K562 (cell line): ENCODE measurements at regions not wholly inside any gene's neighbourhood (a gene's known extent, or its start where the extent isn't known, plus 50 kb on each side); places are given as distances from the start of the nearest gene placed in this dataset.

Experiments used
- ATAC-seq: fragments of 200-7000 bp; cut with Tn5 transposase; 3 replicates; pipeline ENCODE4 v1.9.1; 2020; ENCODE audit warnings: moderate library complexity
- BruUV-seq: library from RNA; stranded (reverse); fragments of 400-500 nt; replicated peaks from 2 replicates; lab custom pipeline; 2021; lab: Mats Ljungman, UMichigan
- CTCF ChIA-PET: fragments of 300-600 bp; formaldehyde crosslinking; extraction: SDS; loops from one replicate; lab custom pipeline; 2021; ENCODE audit warnings: low intra/inter-chr PET ratio; lab: Yijun Ruan, JAX
- POLR2A ChIA-PET: fragments of 300-600, 350-650 bp; sonication (Branson Sonifier 250); formaldehyde crosslinking; extraction: SDS; loops from one replicate; lab custom pipeline; 2021; ENCODE audit warnings: antibody characterized with exemption, inconsistent platforms; lab: Yijun Ruan, JAX
- DNase-seq, 4 experiments: peaks; one replicate each; pipeline versions ENCODE4 v3.0.0 to v3.0.0-alpha.2; 2011 to 2018; ENCODE audit warnings: low spot score in 3 of 4, mixed read lengths in 3 of 4; ENCODE audit errors: extremely low read depth in 1 of 4
- FAIRE-seq: peaks from 2 replicates; lab custom pipeline; 2011; peaks lifted over from hg19 to GRCh38; lab: Jason Lieb, UNC
- H2AFZ ChIP-seq: 2 replicates; pipeline ENCODE4 v1.6.0; 2011; ENCODE audit warnings: low read depth, low read length, control low read depth, inconsistent platforms
- H3K27ac ChIP-seq: fragments of 200-600 bp; 3 replicates; pipeline ENCODE4 v1.8.0; 2011; ENCODE audit warnings: low read depth, mild to moderate bottlenecking, control low read depth, inconsistent platforms, low read length, moderate library complexity, mixed read lengths; ENCODE audit errors: extremely low read depth
- H3K27me3 ChIP-seq, 2 experiments: fragments of 300-600 bp in 1 of 2; 2 replicates in 1 of 2; 3 replicates in 1 of 2; pipeline versions ENCODE4 v1.6.0 to v1.8.0; 2011; ENCODE audit warnings: inconsistent platforms in 2 of 2, low read length in 2 of 2, mild to moderate bottlenecking in 1 of 2, mixed read lengths in 1 of 2, moderate library complexity in 1 of 2; ENCODE audit not compliant: control insufficient read depth in 2 of 2, insufficient read depth in 2 of 2
- H3K36me3 ChIP-seq: fragments of 300-600 bp; 3 replicates; pipeline ENCODE4 v1.8.0; 2011; ENCODE audit warnings: mild to moderate bottlenecking, low read length, inconsistent platforms; ENCODE audit not compliant: control insufficient read depth, insufficient read depth
- H3K4me1 ChIP-seq, 2 experiments: fragments of 200-600 bp in 1 of 2; replicated peaks in 1 of 2; 2 replicates in 1 of 2; 3 replicates in 1 of 2; pipeline versions ENCODE4 v1.5.1 to v1.8.0; 2011; ENCODE audit warnings: inconsistent platforms in 2 of 2, low read length in 2 of 2, mild to moderate bottlenecking in 1 of 2, mixed read lengths in 1 of 2, moderate library complexity in 1 of 2; ENCODE audit not compliant: control insufficient read depth in 2 of 2, insufficient read depth in 2 of 2
- H3K4me2 ChIP-seq: 2 replicates; pipeline ENCODE4 v1.6.1; 2011; ENCODE audit warnings: low read length, control low read depth, inconsistent platforms, mixed read lengths; ENCODE audit not compliant: insufficient read depth
- H3K4me3 ChIP-seq: fragments of 200-600 bp; sonication (generic), shearing (Covaris generic); 2 replicates; pipeline ENCODE4 v1.5.1; 2016; ENCODE audit warnings: control low read depth, inconsistent platforms
- H3K79me2 ChIP-seq: fragments of 200-600 bp; 3 replicates; pipeline ENCODE4 v1.8.0; 2011; ENCODE audit warnings: low read length, inconsistent platforms; ENCODE audit not compliant: control insufficient read depth, insufficient read depth
- H3K9ac ChIP-seq, 2 experiments: 2 replicates each; pipeline versions ENCODE4 v1.6.0 to v1.6.1; 2011; ENCODE audit warnings: low read depth in 2 of 2, low read length in 2 of 2, control low read depth in 1 of 2, inconsistent platforms in 1 of 2, mild to moderate bottlenecking in 1 of 2, mixed read lengths in 1 of 2; ENCODE audit not compliant: insufficient read depth in 1 of 2
- H3K9me1 ChIP-seq: one replicate; pipeline ENCODE4 v1.6.0; 2011; ENCODE audit warnings: inconsistent platforms, mild to moderate bottlenecking, low read length, moderate library complexity; ENCODE audit not compliant: control insufficient read depth, insufficient read depth
- H3K9me3 ChIP-seq: replicated peaks from 2 replicates; pipeline ENCODE4 v1.5.1; 2011; ENCODE audit warnings: low read depth, low read length, inconsistent platforms; ENCODE audit not compliant: control insufficient read depth, insufficient read depth
- H4K20me1 ChIP-seq: replicated peaks from 2 replicates; pipeline ENCODE4 v1.6.1; 2011; ENCODE audit warnings: low read length, inconsistent platforms, mixed read lengths; ENCODE audit not compliant: control insufficient read depth, insufficient read depth
- BRD9 ChIP-seq: fragments of 450-650 bp; IDR thresholded peaks from 2 replicates; pipeline ENCODE4 v1.6.1; 2018; ENCODE audit warnings: low read depth; ENCODE audit not compliant: partially characterized antibody
- CCNT2 ChIP-seq: IDR thresholded peaks from 2 replicates; pipeline ENCODE4 v1.6.1; 2011; ENCODE audit warnings: borderline replicate concordance, low read depth, mild to moderate bottlenecking, moderate library complexity, mixed read lengths, low read length; ENCODE audit not compliant: insufficient read length; ENCODE audit errors: extremely low read depth
- ELF2 ChIP-seq: fragments of 250-450 bp; sonication (Bioruptor Pico); IDR thresholded peaks from 2 replicates; pipeline ENCODE4 v1.5.0; 2021; ENCODE audit warnings: mild to moderate bottlenecking
- FOXP1 ChIP-seq: sonication (generic); formaldehyde crosslinking; IDR thresholded peaks from 2 replicates; pipeline ENCODE4 v1.8.0; 2022; ENCODE audit warnings: mild to moderate bottlenecking, missing genetic modification reagents
- JUNB ChIP-seq: fragments of 450-650 bp; formaldehyde crosslinking; conservative IDR thresholded peaks from 2 replicates; pipeline ENCODE4 v1.4.0; 2020; ENCODE audit warnings: mild to moderate bottlenecking
- KLF1 ChIP-seq: fragments of 450-650 bp; IDR thresholded peaks from 2 replicates; pipeline ENCODE4 v1.6.1; 2016; ENCODE audit warnings: missing genetic modification characterization, missing compliant biosample characterization
- PML ChIP-seq: IDR thresholded peaks from 2 replicates; pipeline ENCODE4 v1.6.1; 2012; ENCODE audit warnings: low read length, inconsistent platforms
- SAFB2 ChIP-seq: fragments of 200-400 bp; formaldehyde crosslinking; IDR thresholded peaks from 2 replicates; pipeline ENCODE4 v1.6.1; 2018; ENCODE audit warnings: borderline replicate concordance, low read length, low read depth, moderate library complexity; ENCODE audit not compliant: severe bottlenecking
- SMC3 ChIP-seq: conservative IDR thresholded peaks from 2 replicates; pipeline ENCODE4 v1.6.1; 2011; ENCODE audit warnings: low read depth, low read length, improper control_type of control experiment; ENCODE audit not compliant: insufficient read depth
- ZNF184 ChIP-seq: sonication (generic); formaldehyde crosslinking; IDR thresholded peaks from 2 replicates; pipeline ENCODE4 v1.5.0; 2020; ENCODE audit warnings: missing genetic modification reagents
- ZNF282 ChIP-seq: sonication (generic); formaldehyde crosslinking; IDR thresholded peaks from 2 replicates; pipeline ENCODE4 v1.8.1; 2023; ENCODE audit warnings: missing genetic modification reagents
- whole genome bisulfite sequencing: fragments of 100-300 bp; shearing (Covaris generic); methylation state at CpG from one replicate; pipeline ENCODE4 v1.1.6; 2016; ENCODE audit warnings: low coverage, mixed read lengths; ENCODE audit not compliant: insufficient coverage; ENCODE audit errors: missing lambda C conversion rate; 5-methylcytosine and 5-hydroxymethylcytosine counted together
- in situ Hi-C: fragments of 300-500 bp; cut with MboI; formaldehyde crosslinking; loops from 4 replicates; pipeline ENCODE4 v1.15.0; 2018; ENCODE audit warnings: inconsistent platforms, mixed read lengths
- intact Hi-C: fragments of 100-400 bp; cut with micrococcal nuclease; formaldehyde crosslinking; loops from 2 replicates; pipeline ENCODE4 v1.14.2; 2022
- TF ChIP-seq, protein P1 (sequence below): fragments of 250-450 bp; sonication (Bioruptor Pico); IDR thresholded peaks from 2 replicates; pipeline ENCODE4 v1.4.0; 2020; ENCODE audit warnings: borderline replicate concordance
- TF ChIP-seq, protein P2 (sequence below): fragments of 250-450 bp; sonication (Bioruptor Pico); IDR thresholded peaks from 2 replicates; pipeline ENCODE4 v1.5.0; 2021
- TF ChIP-seq, protein P3 (sequence below), 2 experiments: IDR thresholded peaks in 1 of 2; conservative IDR thresholded peaks in 1 of 2; 2 replicates each; pipeline ENCODE4 v1.6.1; 2016; ENCODE audit warnings: low read depth in 2 of 2, mild to moderate bottlenecking in 1 of 2, missing compliant biosample characterization in 1 of 2, missing genetic modification characterization in 1 of 2, moderate library complexity in 1 of 2
- TF ChIP-seq, protein P4 (sequence below): sonication (generic); formaldehyde crosslinking; IDR thresholded peaks from 2 replicates; pipeline ENCODE4 v1.8.1; 2023; ENCODE audit warnings: mild to moderate bottlenecking, missing genetic modification reagents

DNA sequence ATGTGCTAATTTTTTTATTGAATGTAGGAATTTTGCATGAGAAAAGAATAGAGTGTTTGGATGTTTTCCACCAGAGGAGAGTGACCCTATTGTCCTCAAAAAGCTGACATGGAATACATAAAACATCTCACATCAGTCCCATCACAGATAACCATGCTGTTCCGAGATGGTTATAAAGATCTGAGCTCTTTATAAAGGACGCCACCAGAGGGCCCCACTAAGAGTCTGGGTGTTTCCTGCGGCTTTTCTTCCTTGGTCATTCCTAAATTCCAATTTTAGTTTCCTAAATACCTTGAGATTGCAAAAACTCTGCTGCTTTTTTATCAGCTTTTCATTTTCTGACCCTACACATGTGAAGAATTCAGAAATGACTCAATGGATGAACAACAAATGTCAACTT lies 504.5 kb upstream of the FRG1 start:
- Histone ChIP-seq H3K4me2 (no peak overlapping the region), H3K4me1 (no peaks in the 10 kb centered on the region), H3K9me1 (no peaks in the 10 kb centered on the region), H2AFZ (no peak overlapping the region), H3K4me3 (no peak overlapping the region), H3K9ac (no peak overlapping the region), H3K9me3 (no peaks in the 10 kb centered on the region), H3K27ac (no peak overlapping the region), H3K27me3 (no peaks in the 10 kb centered on the region), H3K36me3 (no peaks in the 10 kb centered on the region), H3K79me2 (no peaks in the 10 kb centered on the region), H4K20me1 (no peaks in the 10 kb centered on the region)
- intact Hi-C loops (no loop called here), in situ Hi-C loops (no loop called here)
- ChIA-PET POLR2A (interaction anchor here (0.7 kb wide), 1 partner anchor 14 kb away, joined by 3 read pairs; no protein-coding TSS in a partner anchor), CTCF (interaction anchor here (0.6 kb wide), 1 partner anchor 468 kb away, joined by 3 read pairs; no protein-coding TSS in a partner anchor)
- ATAC-seq (no peak), DNase-seq (no peak), FAIRE-seq (no peak)
- WGBS, result 4% methylated on average over 3 of the region's 3 CpGs
- no TSS peak for BruUV-seq
- TF ChIP-seq CCNT2 (no peak), KLF1 (tag) (no peak), ELF2 (CRISPR knock-in tag) (no peak), JUNB (CRISPR knock-in tag) (no peak), SMC3 (no peak), FOXP1 (CRISPR knock-in tag) (no peak), SAFB2 (no peak), ZNF184 (no peak), PML (no peak), ZNF282 (CRISPR knock-in tag) (no peak), BRD9 (no peak)
- TF ChIP-seq, protein P1, sequence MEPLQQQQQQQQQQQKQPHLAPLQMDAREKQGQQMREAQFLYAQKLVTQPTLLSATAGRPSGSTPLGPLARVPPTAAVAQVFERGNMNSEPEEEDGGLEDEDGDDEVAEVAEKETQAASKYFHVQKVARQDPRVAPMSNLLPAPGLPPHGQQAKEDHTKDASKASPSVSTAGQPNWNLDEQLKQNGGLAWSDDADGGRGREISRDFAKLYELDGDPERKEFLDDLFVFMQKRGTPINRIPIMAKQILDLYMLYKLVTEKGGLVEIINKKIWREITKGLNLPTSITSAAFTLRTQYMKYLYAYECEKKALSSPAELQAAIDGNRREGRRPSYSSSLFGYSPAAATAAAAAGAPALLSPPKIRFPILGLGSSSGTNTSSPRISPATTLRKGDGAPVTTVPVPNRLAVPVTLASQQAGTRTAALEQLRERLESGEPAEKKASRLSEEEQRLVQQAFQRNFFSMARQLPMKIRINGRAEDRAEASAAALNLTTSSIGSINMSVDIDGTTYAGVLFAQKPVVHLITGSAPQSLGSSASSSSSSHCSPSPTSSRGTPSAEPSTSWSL (CRISPR knock-in tag), result no peak
- TF ChIP-seq, protein P2, sequence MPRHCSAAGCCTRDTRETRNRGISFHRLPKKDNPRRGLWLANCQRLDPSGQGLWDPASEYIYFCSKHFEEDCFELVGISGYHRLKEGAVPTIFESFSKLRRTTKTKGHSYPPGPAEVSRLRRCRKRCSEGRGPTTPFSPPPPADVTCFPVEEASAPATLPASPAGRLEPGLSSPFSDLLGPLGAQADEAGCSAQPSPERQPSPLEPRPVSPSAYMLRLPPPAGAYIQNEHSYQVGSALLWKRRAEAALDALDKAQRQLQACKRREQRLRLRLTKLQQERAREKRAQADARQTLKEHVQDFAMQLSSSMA (CRISPR knock-in tag), result no peak
- TF ChIP-seq, protein P3, sequence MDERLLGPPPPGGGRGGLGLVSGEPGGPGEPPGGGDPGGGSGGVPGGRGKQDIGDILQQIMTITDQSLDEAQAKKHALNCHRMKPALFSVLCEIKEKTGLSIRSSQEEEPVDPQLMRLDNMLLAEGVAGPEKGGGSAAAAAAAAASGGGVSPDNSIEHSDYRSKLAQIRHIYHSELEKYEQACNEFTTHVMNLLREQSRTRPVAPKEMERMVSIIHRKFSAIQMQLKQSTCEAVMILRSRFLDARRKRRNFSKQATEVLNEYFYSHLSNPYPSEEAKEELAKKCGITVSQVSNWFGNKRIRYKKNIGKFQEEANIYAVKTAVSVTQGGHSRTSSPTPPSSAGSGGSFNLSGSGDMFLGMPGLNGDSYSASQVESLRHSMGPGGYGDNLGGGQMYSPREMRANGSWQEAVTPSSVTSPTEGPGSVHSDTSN (CRISPR knock-in tag; IDR thresholded peaks at IDR 0.05; ENCODE audit: low read depth), result no peak
- TF ChIP-seq, protein P3 (tag; conservative IDR thresholded peaks at IDR 0.05; ENCODE audit: low read depth), result no peak
- TF ChIP-seq, protein P4, sequence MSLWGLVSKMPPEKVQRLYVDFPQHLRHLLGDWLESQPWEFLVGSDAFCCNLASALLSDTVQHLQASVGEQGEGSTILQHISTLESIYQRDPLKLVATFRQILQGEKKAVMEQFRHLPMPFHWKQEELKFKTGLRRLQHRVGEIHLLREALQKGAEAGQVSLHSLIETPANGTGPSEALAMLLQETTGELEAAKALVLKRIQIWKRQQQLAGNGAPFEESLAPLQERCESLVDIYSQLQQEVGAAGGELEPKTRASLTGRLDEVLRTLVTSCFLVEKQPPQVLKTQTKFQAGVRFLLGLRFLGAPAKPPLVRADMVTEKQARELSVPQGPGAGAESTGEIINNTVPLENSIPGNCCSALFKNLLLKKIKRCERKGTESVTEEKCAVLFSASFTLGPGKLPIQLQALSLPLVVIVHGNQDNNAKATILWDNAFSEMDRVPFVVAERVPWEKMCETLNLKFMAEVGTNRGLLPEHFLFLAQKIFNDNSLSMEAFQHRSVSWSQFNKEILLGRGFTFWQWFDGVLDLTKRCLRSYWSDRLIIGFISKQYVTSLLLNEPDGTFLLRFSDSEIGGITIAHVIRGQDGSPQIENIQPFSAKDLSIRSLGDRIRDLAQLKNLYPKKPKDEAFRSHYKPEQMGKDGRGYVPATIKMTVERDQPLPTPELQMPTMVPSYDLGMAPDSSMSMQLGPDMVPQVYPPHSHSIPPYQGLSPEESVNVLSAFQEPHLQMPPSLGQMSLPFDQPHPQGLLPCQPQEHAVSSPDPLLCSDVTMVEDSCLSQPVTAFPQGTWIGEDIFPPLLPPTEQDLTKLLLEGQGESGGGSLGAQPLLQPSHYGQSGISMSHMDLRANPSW (CRISPR knock-in tag), result no peak
